GM21717 (cell line): ENCODE measurements at regions not wholly inside any gene's neighbourhood (a gene's known extent, or its start where the extent isn't known, plus 50 kb on each side); places are given as distances from the start of the nearest gene placed in this dataset.
"Not testable (repeated sequence)": the region's sequence is repeated elsewhere in the genome, so short reads cannot be mapped to it uniquely, and the experiment has no call there.

Source experiments
- ATAC-seq: cut with Tn5 transposase; IDR thresholded peaks from one replicate; pipeline ENCODE4 v1.9.1; 2021; ENCODE audit warnings: mild to moderate bottlenecking, moderate library complexity; ENCODE audit not compliant: unreplicated experiment

DNA sequence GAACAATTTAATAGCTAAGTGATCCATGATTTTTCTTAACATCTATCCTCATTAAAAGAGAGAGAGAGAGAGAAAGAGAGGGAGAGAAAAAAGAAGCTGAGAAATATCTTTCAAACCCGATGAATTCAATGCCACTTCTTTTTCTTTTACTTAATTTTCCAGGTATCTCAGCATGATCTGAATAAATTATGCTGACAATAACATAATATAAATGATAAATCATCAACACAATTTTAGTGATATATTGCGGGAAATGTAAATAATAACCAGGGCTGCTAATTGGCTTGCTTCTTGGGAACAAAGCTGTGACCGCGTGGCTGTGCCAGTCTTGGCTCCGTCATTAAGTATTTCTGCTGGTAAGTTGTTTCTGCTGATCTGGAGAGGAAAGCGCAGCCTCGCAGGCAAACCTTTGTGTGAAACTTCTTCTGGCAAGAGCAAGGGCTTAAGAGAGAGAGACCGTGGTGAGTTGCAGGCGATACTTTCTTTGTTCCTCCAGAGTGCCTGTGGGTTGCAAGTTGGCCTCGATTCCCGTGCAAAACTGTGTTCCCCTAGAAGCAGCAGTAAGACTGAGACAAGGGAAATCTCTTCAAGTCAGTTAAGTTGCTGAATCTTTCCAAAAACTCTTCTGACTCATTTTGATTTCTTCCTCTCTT, 489.1 kb upstream of the TSHZ3 start:
- no peak for ATAC-seq

- ATAC-seq = no peak
Observed at GRCh38 chr19:31840371-31840770, 491.1 kb upstream of the TSHZ3 start.

GRCh38 chr19:31841755-31842154, 492.5 kb upstream of the TSHZ3 start:
- no peak for ATAC-seq

DNA sequence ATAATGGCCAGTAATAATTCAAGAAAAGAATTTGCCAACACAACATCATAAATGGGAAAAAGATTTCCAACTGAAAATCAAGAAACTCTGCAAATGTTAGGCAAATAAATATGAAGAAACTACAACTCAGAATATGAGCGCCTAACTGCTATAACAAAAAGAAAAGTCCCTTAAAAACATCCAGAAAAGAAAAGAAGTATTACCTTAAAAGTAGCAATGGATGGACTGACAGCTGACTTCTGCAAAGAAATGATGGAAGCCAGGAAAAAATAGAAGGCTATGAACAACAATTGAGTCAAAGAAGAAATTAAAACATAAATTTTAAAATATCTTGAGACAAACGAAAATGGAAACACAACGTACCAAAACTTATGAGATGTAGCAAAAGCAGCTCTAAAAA, 482.3 kb upstream of the ZNF507 start:
- no peak for ATAC-seq

GRCh38 chr19:31874313-31874712, 471.1 kb upstream of the ZNF507 start:
- no peak for ATAC-seq

DNA sequence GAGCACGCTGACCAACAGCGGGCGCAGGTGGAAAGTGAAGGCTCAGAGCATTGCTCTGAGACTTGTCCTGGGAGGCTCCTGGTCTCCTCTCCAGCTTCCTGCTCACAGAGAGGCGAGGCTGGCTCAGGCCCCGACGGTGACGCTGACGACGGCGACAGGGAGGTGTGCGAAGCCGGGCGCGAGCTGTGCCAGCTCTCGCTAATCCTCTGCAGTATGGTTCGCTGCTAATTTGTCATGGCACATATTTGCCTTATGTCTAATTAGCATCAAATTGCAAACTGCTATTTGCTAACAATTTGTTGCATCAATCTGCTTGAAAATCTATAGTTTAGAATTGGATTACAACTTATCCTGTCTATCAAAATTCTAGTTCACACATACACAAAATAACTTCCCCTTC, 469.8 kb upstream of the ZNF507 start:
- no peak for ATAC-seq

DNA sequence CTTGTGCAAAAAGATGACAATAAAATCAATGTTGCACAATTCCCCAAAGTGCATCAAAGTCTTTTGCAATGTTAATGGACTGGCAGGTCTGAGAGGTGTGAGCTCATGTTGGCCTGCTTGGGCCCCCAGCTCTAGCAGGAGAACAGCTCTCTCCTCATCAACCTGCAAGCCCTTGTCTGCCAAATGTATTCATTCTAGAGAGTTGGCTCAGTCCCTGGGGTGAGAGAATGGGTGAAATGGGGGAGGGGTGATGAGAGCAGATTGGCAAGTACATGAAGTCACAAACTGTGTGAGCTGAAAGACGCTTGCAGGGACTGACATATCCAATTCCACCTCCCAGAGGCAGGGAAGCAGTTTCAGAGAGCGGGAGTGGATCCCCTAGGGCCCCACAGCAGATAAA, 465.1 kb upstream of the ZNF507 start:
- no peak for ATAC-seq

DNA sequence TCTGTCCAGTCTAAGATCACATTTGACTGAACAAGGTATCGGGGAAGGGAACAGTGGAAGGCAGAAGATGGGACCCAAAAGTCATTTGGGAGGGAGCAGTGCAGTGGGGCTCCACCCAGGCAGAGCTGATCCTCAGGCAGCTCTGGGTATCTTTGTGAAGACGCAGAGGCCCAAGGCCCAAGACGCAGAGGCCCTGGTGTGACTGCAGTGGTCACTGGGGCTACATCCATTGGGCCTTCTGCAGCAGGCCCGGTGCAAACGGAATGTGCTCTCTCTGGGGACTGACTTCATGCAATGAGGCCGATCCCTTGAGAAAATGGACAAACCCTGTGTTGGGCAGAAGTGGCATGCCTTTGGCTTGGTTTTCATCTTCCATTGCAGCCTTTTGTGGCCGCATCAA, 463.4 kb upstream of the ZNF507 start:
- no peak for ATAC-seq

DNA sequence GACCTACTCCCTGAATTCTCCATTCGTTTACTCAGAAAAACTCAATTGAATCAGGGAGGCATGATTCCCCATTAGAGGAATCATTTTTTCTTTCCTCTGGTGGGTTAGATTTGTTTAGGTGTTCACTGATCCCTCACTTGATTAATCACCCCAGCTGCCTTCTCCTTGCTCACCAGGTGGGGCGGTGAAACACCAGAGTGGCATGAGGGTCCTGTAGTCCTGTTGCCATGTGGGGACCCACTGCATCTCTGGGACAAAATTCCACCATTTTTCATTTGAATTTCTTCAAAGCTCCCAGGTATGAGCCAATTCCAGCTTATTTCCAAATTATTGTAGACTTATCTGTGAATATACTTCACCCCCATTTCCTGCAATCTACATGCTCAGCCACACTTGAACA, 462.7 kb upstream of the ZNF507 start:
- no peak for ATAC-seq

DNA sequence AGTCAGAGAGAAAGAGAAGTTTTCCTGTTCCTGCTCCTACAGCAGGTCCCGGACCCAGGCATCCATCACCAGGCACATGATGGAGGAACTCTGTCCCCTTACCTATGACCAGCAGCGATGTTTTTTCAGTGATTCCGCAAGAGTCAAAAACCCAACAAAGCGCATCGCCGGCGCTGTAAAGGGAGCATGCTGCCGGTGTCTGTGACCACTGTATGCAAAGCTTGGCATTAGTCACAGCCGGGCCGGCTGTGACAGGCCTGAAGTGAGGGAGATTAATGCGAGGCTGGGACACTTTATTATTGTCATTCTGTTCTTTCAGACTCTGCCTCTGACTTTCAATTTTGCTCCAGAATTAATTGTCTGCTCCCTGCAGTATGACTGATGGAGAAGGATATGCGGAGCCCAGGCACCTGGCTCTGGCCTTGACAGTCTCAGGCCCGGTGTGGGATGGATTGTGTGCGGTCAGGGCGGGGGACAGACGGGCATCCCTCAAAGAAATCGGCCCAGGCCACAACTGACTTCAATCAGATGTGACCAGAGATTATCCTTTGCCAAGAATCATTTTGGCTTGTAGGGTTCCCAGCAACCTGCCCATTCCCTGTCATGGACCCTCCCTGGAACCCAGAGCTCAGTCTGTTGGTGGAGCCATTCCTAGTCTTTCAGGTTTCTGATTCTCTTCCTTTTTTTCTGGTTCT, 462.0 kb upstream of the ZNF507 start:
- no peak for ATAC-seq

DNA sequence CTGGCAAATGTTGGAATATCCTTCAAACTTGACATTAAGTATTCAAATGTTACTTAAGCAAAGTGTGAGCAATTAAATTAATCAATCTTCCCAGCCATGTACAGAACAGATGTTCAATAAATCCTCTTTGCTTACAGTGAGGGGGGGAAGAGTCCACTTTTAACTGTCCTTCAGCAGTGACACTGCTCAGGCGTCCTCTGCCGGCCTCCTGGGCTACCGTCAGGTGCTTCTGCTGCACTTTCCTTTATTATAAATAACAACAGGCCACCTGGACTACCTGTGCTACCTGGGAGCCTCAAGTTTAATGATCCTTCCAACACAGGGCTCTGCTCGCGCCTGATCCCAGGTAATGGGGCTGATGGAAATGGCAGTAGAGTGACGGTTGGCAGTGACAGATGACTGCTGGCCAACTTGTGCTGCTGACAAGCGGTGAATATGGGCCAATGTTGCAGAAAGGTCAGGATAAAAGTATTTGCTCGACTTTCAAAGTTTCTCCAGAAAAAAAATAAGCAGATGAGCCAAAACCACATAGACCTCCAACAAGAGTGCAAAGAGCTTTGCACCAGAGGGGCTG, 460.0 kb upstream of the ZNF507 start:
- no peak for ATAC-seq

- ATAC-seq = no peak
Observed at GRCh38 chr19:31890230-31890629, 455.2 kb upstream of the ZNF507 start.

- ATAC-seq = no peak
Observed at GRCh38 chr19:31892060-31892459, 453.4 kb upstream of the ZNF507 start.

DNA sequence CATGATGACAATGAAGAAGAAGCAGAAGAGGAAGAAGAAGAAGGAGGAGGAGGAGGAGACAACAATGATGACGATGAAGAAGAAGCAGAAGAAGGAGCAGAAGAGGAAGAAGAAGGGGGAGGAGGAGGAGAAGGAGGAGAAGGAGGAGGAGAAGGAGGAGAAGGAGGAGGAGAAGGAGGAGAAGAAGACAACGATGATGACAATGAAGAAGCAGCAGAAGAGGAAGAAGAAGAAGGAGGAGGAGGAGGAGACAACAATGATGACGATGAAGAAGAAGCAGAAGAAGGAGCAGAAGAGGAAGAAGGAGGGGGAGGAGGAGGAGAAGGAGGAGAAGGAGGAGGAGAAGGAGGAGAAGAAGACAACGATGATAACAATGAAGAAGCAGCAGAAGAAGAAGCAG, 451.9 kb upstream of the ZNF507 start:
- ATAC-seq = not testable (repeated sequence)

DNA sequence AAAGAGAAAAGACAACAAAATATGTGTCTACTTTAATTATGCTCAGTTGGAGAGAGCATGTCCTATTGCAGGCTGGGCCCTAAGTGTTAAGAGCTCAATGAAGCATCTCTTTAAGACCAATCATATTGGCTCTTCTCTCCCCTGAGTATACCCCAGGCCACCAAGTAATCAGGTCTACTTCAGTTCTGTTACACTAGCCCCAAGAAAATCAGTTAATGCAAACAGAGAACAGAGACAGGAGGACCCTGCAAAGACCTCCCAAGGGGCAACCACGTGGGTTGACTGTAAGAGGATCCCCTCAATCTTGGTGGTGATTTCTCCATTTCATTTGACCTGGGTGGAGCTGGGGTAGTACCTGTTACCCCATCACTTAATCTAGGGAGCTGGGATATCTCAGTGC, 451.0 kb upstream of the ZNF507 start:
- no peak for ATAC-seq

- no peak for ATAC-seq
Observed at GRCh38 chr19:31897292-31897691, 448.1 kb upstream of the ZNF507 start.

DNA sequence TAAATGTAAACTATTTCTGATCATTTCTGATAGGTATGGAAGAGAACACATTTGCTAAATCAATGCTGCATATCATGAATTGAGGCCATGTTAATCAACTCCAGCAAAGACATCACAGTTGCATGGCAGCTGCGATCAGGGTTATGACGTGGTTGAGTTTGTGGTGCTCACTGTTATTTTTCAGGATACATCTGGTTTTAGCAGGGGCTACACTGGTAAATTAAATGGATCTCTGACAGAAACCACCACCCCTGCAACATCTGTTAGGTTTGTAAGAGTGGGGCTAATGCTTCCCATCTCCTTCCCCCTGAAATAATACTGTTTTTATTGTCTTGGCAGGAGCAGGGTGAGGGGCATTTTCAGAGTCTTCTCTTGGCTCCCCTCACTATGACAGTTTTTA, 444.4 kb upstream of the ZNF507 start:
- no peak for ATAC-seq

- ATAC-seq = no peak
Observed at GRCh38 chr19:31902821-31903220, 442.6 kb upstream of the ZNF507 start.

- ATAC-seq = no peak
Observed at GRCh38 chr19:31903979-31904378, 441.4 kb upstream of the ZNF507 start.

- no peak for ATAC-seq
Observed at GRCh38 chr19:31906111-31906871, 439.1 kb upstream of the ZNF507 start.

GRCh38 chr19:31907661-31908060, 437.7 kb upstream of the ZNF507 start:
- no peak for ATAC-seq

- no peak for ATAC-seq
Observed at GRCh38 chr19:31908080-31908479, 437.3 kb upstream of the ZNF507 start.
